HepG2 (cell line): ENCODE measurements at regions not wholly inside any gene's neighbourhood (a gene's known extent, or its start where the extent isn't known, plus 50 kb on each side); places are given as distances from the start of the nearest gene placed in this dataset.

ENCODE experiments used
- ATAC-seq: fragments of 200-7000 bp; cut with Tn5 transposase; 3 replicates; pipeline ENCODE4 v1.9.1; 2020; ENCODE audit warnings: mild to moderate bottlenecking, moderate library complexity
- BruUV-seq: library from RNA; stranded (reverse); fragments of 400-500 nt; replicated peaks from 2 replicates; lab custom pipeline; 2021; lab: Mats Ljungman, UMichigan
- CTCF ChIA-PET: fragments of 300-600 bp; formaldehyde crosslinking; extraction: SDS; loops from one replicate; lab custom pipeline; 2021; ENCODE audit warnings: low total read pairs, inconsistent platforms, low intra/inter-chr PET ratio; lab: Yijun Ruan, JAX
- POLR2A ChIA-PET: fragments of 350-600 bp; sonication (Branson Sonifier 250); formaldehyde crosslinking; loops from one replicate; lab custom pipeline; 2020; ENCODE audit warnings: antibody characterized with exemption, inconsistent platforms; lab: Yijun Ruan, JAX
- DNase-seq: peaks from one replicate; pipeline ENCODE4 v3.0.0-alpha.2; 2015; ENCODE audit warnings: low spot score
- FAIRE-seq: peaks from 3 replicates; lab custom pipeline; 2011; peaks lifted over from hg19 to GRCh38; lab: Jason Lieb, UNC
- H2AFZ ChIP-seq: one replicate; pipeline ENCODE4 v1.6.1; 2011; ENCODE audit warnings: low read length, inconsistent platforms
- H3K27ac ChIP-seq: fragments of 300-600 bp; 3 replicates; pipeline ENCODE4 v1.8.0; 2011; ENCODE audit warnings: mixed run types, mild to moderate bottlenecking, mixed read lengths, low read length, inconsistent platforms; ENCODE audit not compliant: insufficient read depth; ENCODE audit errors: extremely low read length
- H3K27me3 ChIP-seq, 2 experiments: fragments of 200-600 bp in 1 of 2; 2 replicates in 1 of 2; 3 replicates in 1 of 2; pipeline versions ENCODE4 v1.6.0 to v1.8.0; 2011; ENCODE audit warnings: low read length in 2 of 2, mild to moderate bottlenecking in 2 of 2, moderate library complexity in 2 of 2, inconsistent platforms in 1 of 2; ENCODE audit not compliant: insufficient read depth in 2 of 2, control insufficient read depth in 1 of 2
- H3K36me3 ChIP-seq, 2 experiments: fragments of 200-600 bp in 1 of 2; replicated peaks in 1 of 2; 2 replicates in 1 of 2; 3 replicates in 1 of 2; pipeline versions ENCODE4 v1.5.1 to v1.8.0; 2011; ENCODE audit warnings: low read length in 2 of 2, inconsistent platforms in 1 of 2; ENCODE audit not compliant: insufficient read depth in 2 of 2, control insufficient read depth in 1 of 2
- H3K4me1 ChIP-seq: 2 replicates; pipeline ENCODE4 v1.5.1; 2012; ENCODE audit warnings: low read length, inconsistent platforms; ENCODE audit not compliant: insufficient read depth
- H3K4me2 ChIP-seq: 2 replicates; pipeline ENCODE4 v1.6.0; 2011; ENCODE audit warnings: low read depth, low read length, inconsistent platforms
- H3K4me3 ChIP-seq, 3 experiments: fragments of 200-600 bp in 1 of 3; sonication (generic), shearing (Covaris generic) in 1 of 3; replicated peaks in 1 of 3; 2 replicates each; pipeline ENCODE4 v1.5.1; 2011 to 2016; ENCODE audit warnings: low read length in 3 of 3, inconsistent platforms in 2 of 3, low read depth in 2 of 3, mild to moderate bottlenecking in 2 of 3, control low read depth in 1 of 3, mixed read lengths in 1 of 3; ENCODE audit not compliant: insufficient read depth in 1 of 3
- H3K79me2 ChIP-seq: one replicate; pipeline ENCODE4 v1.6.1; 2011; ENCODE audit warnings: low read length, inconsistent platforms; ENCODE audit not compliant: insufficient read depth
- H3K9ac ChIP-seq: 2 replicates; pipeline ENCODE4 v1.6.0; 2011; ENCODE audit warnings: mild to moderate bottlenecking, low read depth, low read length, inconsistent platforms; ENCODE audit not compliant: insufficient read depth
- H3K9me3 ChIP-seq: 2 replicates; pipeline ENCODE4 v1.5.1; 2012; ENCODE audit warnings: mild to moderate bottlenecking, low read length
- H4K20me1 ChIP-seq: 2 replicates; pipeline ENCODE4 v1.6.0; 2011; ENCODE audit warnings: inconsistent platforms, mild to moderate bottlenecking, low read length, moderate library complexity; ENCODE audit not compliant: insufficient read depth
- CREM ChIP-seq, 2 experiments: sonication (generic) in 1 of 2; formaldehyde crosslinking in 1 of 2; IDR thresholded peaks; 2 replicates each; pipeline versions ENCODE4 v1.4.0 to v1.6.1; 2016 to 2020; ENCODE audit warnings: antibody characterized with exemption in 1 of 2, mild to moderate bottlenecking in 1 of 2, missing genetic modification reagents in 1 of 2
- KLF12 ChIP-seq: sonication (generic); formaldehyde crosslinking; IDR thresholded peaks from 2 replicates; pipeline ENCODE4 v1.4.0; 2020; ENCODE audit warnings: missing genetic modification reagents, borderline replicate concordance
- NCOR1 ChIP-seq: fragments of 200-600 bp; sonication (generic); IDR thresholded peaks from 2 replicates; pipeline ENCODE4 v1.7.0; 2017; ENCODE audit warnings: antibody characterized with exemption, low read length, borderline replicate concordance
- SMYD3 ChIP-seq: sonication (generic); formaldehyde crosslinking; IDR thresholded peaks from 2 replicates; pipeline ENCODE4 v1.8.1; 2023; ENCODE audit warnings: mild to moderate bottlenecking, missing genetic modification reagents
- ZNF792 ChIP-seq: IDR thresholded peaks from 2 replicates; pipeline ENCODE4 v1.6.1; 2016
- WGBS: methylation state at CpG from one replicate; pipeline ENCODE4 v1.1.6; 2017; ENCODE audit warnings: low lambda C conversion rate; 5-methylcytosine and 5-hydroxymethylcytosine counted together
- in situ Hi-C: cut with HindIII; loops from 2 replicates; pipeline ENCODE4 v1.10.0; 2017; ENCODE audit warnings: low pct_unique_long_range_greater_than_20kb; ENCODE audit not compliant: extremely low pct_ligation_motif_present
- intact Hi-C: fragments of 100-400 bp; cut with micrococcal nuclease; formaldehyde crosslinking; loops from one replicate; pipeline ENCODE4 v1.10.0; 2022; ENCODE audit not compliant: unreplicated experiment
- TF ChIP-seq, protein P1 (sequence below): sonication (generic); formaldehyde crosslinking; IDR thresholded peaks from 2 replicates; pipeline ENCODE4 v1.4.0; 2020; ENCODE audit warnings: mild to moderate bottlenecking, missing genetic modification reagents
- TF ChIP-seq, protein P2 (sequence below): sonication (generic); formaldehyde crosslinking; IDR thresholded peaks from 2 replicates; pipeline ENCODE4 v1.4.0; 2020; ENCODE audit warnings: mild to moderate bottlenecking, missing genetic modification reagents
- TF ChIP-seq, protein P3 (sequence below): sonication (generic); formaldehyde crosslinking; IDR thresholded peaks from 2 replicates; pipeline ENCODE4 v1.8.1; 2023; ENCODE audit warnings: missing genetic modification reagents, mild to moderate bottlenecking, borderline replicate concordance
- TF ChIP-seq, protein P4 (sequence below): sonication (generic); formaldehyde crosslinking; IDR thresholded peaks from 2 replicates; pipeline ENCODE4 v1.5.0; 2020; ENCODE audit warnings: mild to moderate bottlenecking, missing genetic modification reagents

DNA sequence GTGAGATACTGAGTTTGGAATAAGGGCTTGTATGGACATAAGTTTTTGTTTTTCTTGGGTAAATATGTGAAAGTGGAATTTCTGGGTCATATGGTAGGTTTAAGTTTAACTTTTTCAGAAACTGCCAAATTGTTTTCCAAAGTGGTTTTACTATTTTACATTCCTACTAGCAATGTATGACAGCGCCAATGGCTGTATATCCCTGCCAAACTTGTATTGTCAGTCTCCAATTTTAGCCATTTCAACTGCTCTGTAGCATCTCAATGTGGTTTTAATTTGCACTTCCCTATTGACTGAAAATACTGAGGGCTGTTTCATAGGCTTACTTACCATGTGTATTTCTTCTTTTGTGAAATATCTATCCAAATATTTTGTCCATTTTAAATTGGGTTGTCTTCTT is 90.5 kb upstream of the ZNF32 start:
- H3K27me3 ChIP-seq = no peaks in the 10 kb centered on the region; a peak in 1 of 5 replicates
- H3K4me2 ChIP-seq = no peak overlapping the region
- H4K20me1 ChIP-seq = no peaks in the 10 kb centered on the region
- FAIRE-seq = no peak
- H3K4me1 ChIP-seq = no peaks in the 10 kb centered on the region
- H3K9me3 ChIP-seq = no peaks in the 10 kb centered on the region
- H3K79me2 ChIP-seq = no peaks in the 10 kb centered on the region
- no peak overlapping the region for H3K27ac ChIP-seq
- ChIA-PET CTCF (no interaction called here), POLR2A (no interaction called here)
- H3K4me3 ChIP-seq = no peak overlapping the region
- intact Hi-C loops (no loop called here), in situ Hi-C loops (no loop called here)
- H3K36me3 ChIP-seq = no peaks in the 10 kb centered on the region
- no TSS peak for BruUV-seq
- DNase-seq = no peak
- WGBS = 0% methylated on average over 1 of the region's 1 CpG
- TF ChIP-seq NCOR1 = no peak
- no peak for TF ChIP-seq SMYD3
- TF ChIP-seq, protein P1, sequence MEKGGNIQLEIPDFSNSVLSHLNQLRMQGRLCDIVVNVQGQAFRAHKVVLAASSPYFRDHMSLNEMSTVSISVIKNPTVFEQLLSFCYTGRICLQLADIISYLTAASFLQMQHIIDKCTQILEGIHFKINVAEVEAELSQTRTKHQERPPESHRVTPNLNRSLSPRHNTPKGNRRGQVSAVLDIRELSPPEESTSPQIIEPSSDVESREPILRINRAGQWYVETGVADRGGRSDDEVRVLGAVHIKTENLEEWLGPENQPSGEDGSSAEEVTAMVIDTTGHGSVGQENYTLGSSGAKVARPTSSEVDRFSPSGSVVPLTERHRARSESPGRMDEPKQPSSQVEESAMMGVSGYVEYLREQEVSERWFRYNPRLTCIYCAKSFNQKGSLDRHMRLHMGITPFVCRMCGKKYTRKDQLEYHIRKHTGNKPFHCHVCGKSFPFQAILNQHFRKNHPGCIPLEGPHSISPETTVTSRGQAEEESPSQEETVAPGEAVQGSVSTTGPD (CRISPR knock-in tag) = no peak
- no peak for TF ChIP-seq ZNF792 (CRISPR knock-in tag)
- TF ChIP-seq, protein P2, sequence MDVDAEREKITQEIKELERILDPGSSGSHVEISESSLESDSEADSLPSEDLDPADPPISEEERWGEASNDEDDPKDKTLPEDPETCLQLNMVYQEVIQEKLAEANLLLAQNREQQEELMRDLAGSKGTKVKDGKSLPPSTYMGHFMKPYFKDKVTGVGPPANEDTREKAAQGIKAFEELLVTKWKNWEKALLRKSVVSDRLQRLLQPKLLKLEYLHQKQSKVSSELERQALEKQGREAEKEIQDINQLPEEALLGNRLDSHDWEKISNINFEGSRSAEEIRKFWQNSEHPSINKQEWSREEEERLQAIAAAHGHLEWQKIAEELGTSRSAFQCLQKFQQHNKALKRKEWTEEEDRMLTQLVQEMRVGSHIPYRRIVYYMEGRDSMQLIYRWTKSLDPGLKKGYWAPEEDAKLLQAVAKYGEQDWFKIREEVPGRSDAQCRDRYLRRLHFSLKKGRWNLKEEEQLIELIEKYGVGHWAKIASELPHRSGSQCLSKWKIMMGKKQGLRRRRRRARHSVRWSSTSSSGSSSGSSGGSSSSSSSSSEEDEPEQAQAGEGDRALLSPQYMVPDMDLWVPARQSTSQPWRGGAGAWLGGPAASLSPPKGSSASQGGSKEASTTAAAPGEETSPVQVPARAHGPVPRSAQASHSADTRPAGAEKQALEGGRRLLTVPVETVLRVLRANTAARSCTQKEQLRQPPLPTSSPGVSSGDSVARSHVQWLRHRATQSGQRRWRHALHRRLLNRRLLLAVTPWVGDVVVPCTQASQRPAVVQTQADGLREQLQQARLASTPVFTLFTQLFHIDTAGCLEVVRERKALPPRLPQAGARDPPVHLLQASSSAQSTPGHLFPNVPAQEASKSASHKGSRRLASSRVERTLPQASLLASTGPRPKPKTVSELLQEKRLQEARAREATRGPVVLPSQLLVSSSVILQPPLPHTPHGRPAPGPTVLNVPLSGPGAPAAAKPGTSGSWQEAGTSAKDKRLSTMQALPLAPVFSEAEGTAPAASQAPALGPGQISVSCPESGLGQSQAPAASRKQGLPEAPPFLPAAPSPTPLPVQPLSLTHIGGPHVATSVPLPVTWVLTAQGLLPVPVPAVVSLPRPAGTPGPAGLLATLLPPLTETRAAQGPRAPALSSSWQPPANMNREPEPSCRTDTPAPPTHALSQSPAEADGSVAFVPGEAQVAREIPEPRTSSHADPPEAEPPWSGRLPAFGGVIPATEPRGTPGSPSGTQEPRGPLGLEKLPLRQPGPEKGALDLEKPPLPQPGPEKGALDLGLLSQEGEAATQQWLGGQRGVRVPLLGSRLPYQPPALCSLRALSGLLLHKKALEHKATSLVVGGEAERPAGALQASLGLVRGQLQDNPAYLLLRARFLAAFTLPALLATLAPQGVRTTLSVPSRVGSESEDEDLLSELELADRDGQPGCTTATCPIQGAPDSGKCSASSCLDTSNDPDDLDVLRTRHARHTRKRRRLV (CRISPR knock-in tag) = no peak
- no peak for TF ChIP-seq CREM (IDR thresholded peaks at IDR 0.05)
- TF ChIP-seq CREM (CRISPR knock-in tag; IDR thresholded peaks at IDR 0.05) = no peak
- TF ChIP-seq, protein P3, sequence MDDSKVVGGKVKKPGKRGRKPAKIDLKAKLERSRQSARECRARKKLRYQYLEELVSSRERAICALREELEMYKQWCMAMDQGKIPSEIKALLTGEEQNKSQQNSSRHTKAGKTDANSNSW (CRISPR knock-in tag) = no peak
- TF ChIP-seq, protein P4, sequence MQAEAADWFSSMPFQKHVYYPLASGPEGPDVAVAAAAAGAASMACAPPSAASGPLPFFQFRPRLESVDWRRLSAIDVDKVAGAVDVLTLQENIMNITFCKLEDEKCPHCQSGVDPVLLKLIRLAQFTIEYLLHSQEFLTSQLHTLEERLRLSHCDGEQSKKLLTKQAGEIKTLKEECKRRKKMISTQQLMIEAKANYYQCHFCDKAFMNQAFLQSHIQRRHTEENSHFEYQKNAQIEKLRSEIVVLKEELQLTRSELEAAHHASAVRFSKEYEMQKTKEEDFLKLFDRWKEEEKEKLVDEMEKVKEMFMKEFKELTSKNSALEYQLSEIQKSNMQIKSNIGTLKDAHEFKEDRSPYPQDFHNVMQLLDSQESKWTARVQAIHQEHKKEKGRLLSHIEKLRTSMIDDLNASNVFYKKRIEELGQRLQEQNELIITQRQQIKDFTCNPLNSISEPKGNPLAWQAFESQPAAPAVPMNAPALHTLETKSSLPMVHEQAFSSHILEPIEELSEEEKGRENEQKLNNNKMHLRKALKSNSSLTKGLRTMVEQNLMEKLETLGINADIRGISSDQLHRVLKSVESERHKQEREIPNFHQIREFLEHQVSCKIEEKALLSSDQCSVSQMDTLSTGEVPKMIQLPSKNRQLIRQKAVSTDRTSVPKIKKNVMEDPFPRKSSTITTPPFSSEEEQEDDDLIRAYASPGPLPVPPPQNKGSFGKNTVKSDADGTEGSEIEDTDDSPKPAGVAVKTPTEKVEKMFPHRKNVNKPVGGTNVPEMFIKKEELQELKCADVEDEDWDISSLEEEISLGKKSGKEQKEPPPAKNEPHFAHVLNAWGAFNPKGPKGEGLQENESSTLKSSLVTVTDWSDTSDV = no peak
- TF ChIP-seq KLF12 (CRISPR knock-in tag) = no peak
- no peak for ATAC-seq
- H2AFZ ChIP-seq = no peak overlapping the region
- no peak overlapping the region for H3K9ac ChIP-seq
